ENCODE measurements at regions not wholly inside any gene's neighbourhood (a gene's known extent, or its start where the extent isn't known, plus 50 kb on each side); places are given as distances from the start of the nearest gene placed in this dataset.

GRCh38 chr16:79715061-79715460 is 114.5 kb upstream of the MAF start:
- no peak for TF ChIP-seq CTCF (conservative IDR thresholded peaks at IDR 0.05; ENCODE audit: low read depth, low read length)
- TF ChIP-seq EZH2 (IDR thresholded peaks at IDR 0.05; ENCODE audit: borderline replicate concordance, low read depth, low read length, poor library complexity, severe bottlenecking): no peak
